HEK293 (cell line): ENCODE measurements at regions not wholly inside any gene's neighbourhood (a gene's known extent, or its start where the extent isn't known, plus 50 kb on each side); places are given as distances from the start of the nearest gene placed in this dataset.

ENCODE experiments used
- CTCF ChIP-seq: fragments of 450-650 bp; formaldehyde crosslinking; IDR thresholded peaks from 2 replicates; pipeline ENCODE4 v1.5.1; 2016; ENCODE audit warnings: missing biosample characterization, missing genetic modification characterization
- ELK4 ChIP-seq: IDR thresholded peaks from 2 replicates; pipeline ENCODE4 v1.6.1; 2011; ENCODE audit warnings: mild to moderate bottlenecking, low read depth, low read length, borderline replicate concordance
- GFI1B ChIP-seq: fragments of 450-650 bp; formaldehyde crosslinking; IDR thresholded peaks from 2 replicates; pipeline ENCODE4 v1.5.1; 2016; ENCODE audit warnings: missing biosample characterization, missing genetic modification characterization
- PBX3 ChIP-seq: sonication (generic); formaldehyde crosslinking; IDR thresholded peaks from 2 replicates; pipeline ENCODE4 v1.8.1; 2022; ENCODE audit warnings: mild to moderate bottlenecking, moderate library complexity, missing genetic modification reagents
- ZBTB20 ChIP-seq: fragments of 450-650 bp; formaldehyde crosslinking; IDR thresholded peaks from 2 replicates; pipeline ENCODE4 v1.5.1; 2016; ENCODE audit warnings: missing biosample characterization, missing genetic modification characterization
- ZBTB8A ChIP-seq: fragments of 450-650 bp; formaldehyde crosslinking; IDR thresholded peaks from 2 replicates; pipeline ENCODE4 v1.5.1; 2016; ENCODE audit warnings: missing biosample characterization, missing genetic modification characterization
- ZNF24 ChIP-seq: fragments of 450-650 bp; formaldehyde crosslinking; IDR thresholded peaks from 2 replicates; pipeline ENCODE4 v1.5.1; 2016; ENCODE audit warnings: missing biosample characterization, missing genetic modification characterization
- ZNF416 ChIP-seq: fragments of 450-650 bp; formaldehyde crosslinking; IDR thresholded peaks from 2 replicates; pipeline ENCODE4 v1.5.1; 2016; ENCODE audit warnings: missing biosample characterization, missing genetic modification characterization

- no peak for TF ChIP-seq CTCF
- no peak for TF ChIP-seq ZBTB8A (tag by site-specific recombination)
- no peak for TF ChIP-seq ELK4
- no peak for TF ChIP-seq GFI1B (tag by site-specific recombination)
- no peak for TF ChIP-seq PBX3 (CRISPR knock-in tag)
- TF ChIP-seq ZNF416 (tag by site-specific recombination) = no peak
- TF ChIP-seq ZBTB20 = no peak
- TF ChIP-seq ZNF24 (tag by site-specific recombination) = no peak
Observed at GRCh38 chr6:12371151-12371550, 81.0 kb downstream of the EDN1 start.
